ENCODE measurements at regions not wholly inside any gene's neighbourhood (a gene's known extent, or its start where the extent isn't known, plus 50 kb on each side); places are given as distances from the start of the nearest gene placed in this dataset.

- Histone ChIP-seq H3K4me2 (ENCODE audit: insufficient read depth, low read length) (no peak overlapping the region), H3K9me3 (ENCODE audit: insufficient read depth, low read length, severe bottlenecking) (peaks cover 12% of the 10 kb centered on the region)
- TF ChIP-seq EZH2 (IDR thresholded peaks at IDR 0.05; ENCODE audit: borderline replicate concordance, low read depth, low read length, severe bottlenecking): no peak
- TF ChIP-seq CTCF (IDR thresholded peaks at IDR 0.05; ENCODE audit: borderline replicate concordance, extremely low read depth, low read length, poor library complexity, severe bottlenecking): no peak
Measured at GRCh38 chr14:53360829-53361228, 207.7 kb upstream of the DDHD1 start.

GRCh38 chr14:53358166-53358565, 205.0 kb upstream of the DDHD1 start:
- Histone ChIP-seq H3K36me3 (ENCODE audit: insufficient read depth, low read length) (peaks cover 34% of the 10 kb centered on the region), H3K79me2 (ENCODE audit: insufficient read depth, low read length) (no peaks in the 10 kb centered on the region; the same call in 1 of the 2 replicates), H3K27me3 (ENCODE audit: insufficient read depth, low read length, poor library complexity) (no peaks in the 10 kb centered on the region), H3K4me2 (ENCODE audit: insufficient read depth, low read length) (no peak overlapping the region), H2AFZ (ENCODE audit: low read depth, low read length) (no peak overlapping the region), H3K27ac (ENCODE audit: low read length) (no peak overlapping the region), H4K20me1 (ENCODE audit: insufficient read depth, low read length) (no peaks in the 10 kb centered on the region), H3K4me3 (ENCODE audit: low read depth in 1 of 2, low read length in 2 of 2) (no peak overlapping the region), H3K9ac (ENCODE audit: low read depth, low read length) (no peak overlapping the region), H3K4me1 (ENCODE audit: insufficient read depth, low read length) (peaks cover 23% of the 10 kb centered on the region), H3K9me3 (ENCODE audit: insufficient read depth, low read length, severe bottlenecking) (peaks cover 12% of the 10 kb centered on the region)
- ATAC-seq (ENCODE audit: insufficient read depth, low read depth) (no peak), DNase-seq (no peak)
- TF ChIP-seq EZH2 (IDR thresholded peaks at IDR 0.05; ENCODE audit: borderline replicate concordance, low read depth, low read length, severe bottlenecking) (no peak), CTCF (IDR thresholded peaks at IDR 0.05; ENCODE audit: borderline replicate concordance, extremely low read depth, low read length, poor library complexity, severe bottlenecking) (no peak)

More at GRCh38 chr14:53360829-53361228, 207.7 kb upstream of the DDHD1 start:
- Histone ChIP-seq H3K79me2 (ENCODE audit: insufficient read depth, low read length) (no peaks in the 10 kb centered on the region; the same call in 1 of the 2 replicates), H4K20me1 (ENCODE audit: insufficient read depth, low read length) (no peaks in the 10 kb centered on the region), H3K4me1 (ENCODE audit: insufficient read depth, low read length) (peaks cover 2% of the 10 kb centered on the region), H3K36me3 (ENCODE audit: insufficient read depth, low read length) (peaks cover 34% of the 10 kb centered on the region), H3K4me3 (ENCODE audit: low read depth in 1 of 2, low read length in 2 of 2) (no peak overlapping the region), H3K9ac (ENCODE audit: low read depth, low read length) (no peak overlapping the region), H3K27ac (ENCODE audit: low read length) (no peak overlapping the region), H2AFZ (ENCODE audit: low read depth, low read length) (no peak overlapping the region), H3K27me3 (ENCODE audit: insufficient read depth, low read length, poor library complexity) (no peaks in the 10 kb centered on the region)
- no peak for DNase-seq
- no peak for ATAC-seq (ENCODE audit: insufficient read depth, low read depth)

- no peak overlapping the region for H3K4me3 ChIP-seq (ENCODE audit: low read depth in 1 of 2, low read length in 2 of 2)
- H4K20me1 ChIP-seq (ENCODE audit: insufficient read depth, low read length): no peaks in the 10 kb centered on the region
- H3K4me1 ChIP-seq (ENCODE audit: insufficient read depth, low read length): peaks cover 23% of the 10 kb centered on the region
- peaks cover 12% of the 10 kb centered on the region for H3K9me3 ChIP-seq (ENCODE audit: insufficient read depth, low read length, severe bottlenecking)
- H3K79me2 ChIP-seq (ENCODE audit: insufficient read depth, low read length): peaks cover 2% of the 10 kb centered on the region; the same call in 1 of the 2 replicates
- H3K27me3 ChIP-seq (ENCODE audit: insufficient read depth, low read length, poor library complexity): no peaks in the 10 kb centered on the region
- H3K36me3 ChIP-seq (ENCODE audit: insufficient read depth, low read length): peaks cover 39% of the 10 kb centered on the region
- TF ChIP-seq CTCF (IDR thresholded peaks at IDR 0.05; ENCODE audit: borderline replicate concordance, extremely low read depth, low read length, poor library complexity, severe bottlenecking): no peak
- no peak for TF ChIP-seq EZH2 (IDR thresholded peaks at IDR 0.05; ENCODE audit: borderline replicate concordance, low read depth, low read length, severe bottlenecking)
- H2AFZ ChIP-seq (ENCODE audit: low read depth, low read length): no peak overlapping the region
- H3K9ac ChIP-seq (ENCODE audit: low read depth, low read length): no peak overlapping the region
- no peak for ATAC-seq (ENCODE audit: insufficient read depth, low read depth)
- H3K27ac ChIP-seq (ENCODE audit: low read length): no peak overlapping the region
- DNase-seq: no peak
- H3K4me2 ChIP-seq (ENCODE audit: insufficient read depth, low read length): no peak overlapping the region
Measured at GRCh38 chr14:53356361-53357150, 203.4 kb upstream of the DDHD1 start.

Measured in DND-41 (cell line).